H9 (cell line): ENCODE measurements at regions not wholly inside any gene's neighbourhood (a gene's known extent, or its start where the extent isn't known, plus 50 kb on each side); places are given as distances from the start of the nearest gene placed in this dataset.

ENCODE experiments used
- DNase-seq: peaks from one replicate; pipeline ENCODE4 v3.0.0-alpha.2; 2017
- H2AFZ ChIP-seq: one replicate; pipeline ENCODE4 v1.6.1; 2013; ENCODE audit warnings: mild to moderate bottlenecking, low read length, control low read depth, moderate library complexity
- H2AK5ac ChIP-seq: 2 replicates; pipeline ENCODE4 v1.6.1; 2013; ENCODE audit warnings: low read length, control low read depth, mixed read lengths; ENCODE audit not compliant: insufficient read length
- H2BK120ac ChIP-seq: one replicate; pipeline ENCODE4 v1.6.1; 2013; ENCODE audit warnings: low read depth, mild to moderate bottlenecking, low read length, control low read depth, inconsistent platforms; ENCODE audit not compliant: poor library complexity, severe bottlenecking
- H2BK12ac ChIP-seq: 2 replicates; pipeline ENCODE4 v1.6.1; 2013; ENCODE audit warnings: low read length, control low read depth, mixed read lengths, low read depth; ENCODE audit not compliant: insufficient read length
- H2BK15ac ChIP-seq: 2 replicates; pipeline ENCODE4 v1.6.1; 2013; ENCODE audit warnings: low read depth, low read length, control low read depth
- H2BK20ac ChIP-seq: one replicate; pipeline ENCODE4 v1.6.1; 2013; ENCODE audit warnings: low read depth, mild to moderate bottlenecking, low read length, control low read depth, inconsistent platforms; ENCODE audit not compliant: poor library complexity, severe bottlenecking
- H2BK5ac ChIP-seq: 2 replicates; pipeline ENCODE4 v1.6.1; 2013; ENCODE audit warnings: low read length, control low read depth, mixed read lengths; ENCODE audit not compliant: insufficient read length
- H3K14ac ChIP-seq: 2 replicates; pipeline ENCODE4 v1.6.1; 2013; ENCODE audit warnings: low read length, control low read depth; ENCODE audit not compliant: insufficient read depth
- H3K18ac ChIP-seq: 2 replicates; pipeline ENCODE4 v1.6.1; 2013; ENCODE audit warnings: low read depth, mild to moderate bottlenecking, mixed read lengths, low read length, control low read depth; ENCODE audit not compliant: insufficient read length
- H3K23ac ChIP-seq: 2 replicates; pipeline ENCODE4 v1.6.1; 2013; ENCODE audit warnings: low read length, control low read depth, mixed read lengths, low read depth; ENCODE audit not compliant: insufficient read length
- H3K23me2 ChIP-seq: 2 replicates; pipeline ENCODE4 v1.6.1; 2013; ENCODE audit warnings: low read depth, mild to moderate bottlenecking, mixed read lengths, low read length, control low read depth; ENCODE audit not compliant: insufficient read length, poor library complexity, severe bottlenecking
- H3K27ac ChIP-seq: 2 replicates; pipeline ENCODE4 v1.5.1; 2013; ENCODE audit warnings: low read length, control low read depth, mixed read lengths, low read depth; ENCODE audit not compliant: insufficient read length
- H3K27me3 ChIP-seq: 2 replicates; pipeline ENCODE4 v1.6.1; 2013; ENCODE audit warnings: low read length, control low read depth, inconsistent platforms; ENCODE audit not compliant: insufficient read depth
- H3K4ac ChIP-seq: 2 replicates; pipeline ENCODE4 v1.6.1; 2013; ENCODE audit warnings: low read depth, mild to moderate bottlenecking, control low read depth, inconsistent platforms, low read length, moderate library complexity
- H3K4me1 ChIP-seq: 2 replicates; pipeline ENCODE4 v1.6.1; 2013; ENCODE audit warnings: low read length, control low read depth, inconsistent platforms; ENCODE audit not compliant: insufficient read depth
- H3K4me2 ChIP-seq: 2 replicates; pipeline ENCODE4 v1.6.1; 2013; ENCODE audit warnings: low read length, control low read depth, mixed read lengths; ENCODE audit not compliant: insufficient read length, insufficient read depth
- H3K56ac ChIP-seq: 2 replicates; pipeline ENCODE4 v1.6.1; 2013; ENCODE audit warnings: low read depth, mild to moderate bottlenecking, mixed read lengths, low read length, control low read depth; ENCODE audit not compliant: insufficient read length
- H3K79me1 ChIP-seq: 2 replicates; pipeline ENCODE4 v1.6.1; 2013; ENCODE audit warnings: low read depth, mild to moderate bottlenecking, moderate library complexity, low read length, control low read depth, inconsistent platforms; ENCODE audit not compliant: insufficient read depth, poor library complexity, severe bottlenecking
- H3K79me2 ChIP-seq: 2 replicates; pipeline ENCODE4 v1.6.1; 2013; ENCODE audit warnings: low read length, control low read depth, inconsistent platforms; ENCODE audit not compliant: insufficient read depth
- H3K9ac ChIP-seq: 2 replicates; pipeline ENCODE4 v1.6.1; 2013; ENCODE audit warnings: low read length, control low read depth, mixed read lengths; ENCODE audit not compliant: insufficient read length; ENCODE audit errors: extremely low read depth
- H3K9me3 ChIP-seq: one replicate; pipeline ENCODE4 v1.6.1; 2013; ENCODE audit warnings: low read depth, low read length, inconsistent platforms; ENCODE audit not compliant: control insufficient read depth
- H3T11ph ChIP-seq: one replicate; pipeline ENCODE4 v1.6.1; 2013; ENCODE audit warnings: mild to moderate bottlenecking, low read length, control low read depth, inconsistent platforms
- H4K20me1 ChIP-seq: one replicate; pipeline ENCODE4 v1.6.1; 2013; ENCODE audit not compliant: control insufficient read depth, insufficient read length, insufficient read depth
- H4K5ac ChIP-seq: 2 replicates; pipeline ENCODE4 v1.6.1; 2013; ENCODE audit warnings: low read depth, mild to moderate bottlenecking, mixed read lengths, low read length, control low read depth; ENCODE audit not compliant: insufficient read length
- H4K8ac ChIP-seq: replicated peaks from 2 replicates; pipeline ENCODE4 v1.6.1; 2013; ENCODE audit warnings: low read length, control low read depth, mixed read lengths, low read depth; ENCODE audit not compliant: insufficient read length
- H4K91ac ChIP-seq: 2 replicates; pipeline ENCODE4 v1.6.1; 2013; ENCODE audit warnings: low read depth, mild to moderate bottlenecking, moderate library complexity, mixed read lengths, low read length, control low read depth; ENCODE audit not compliant: insufficient read length
- H3K27ac Mint-ChIP-seq, 3 experiments: 2 replicates in 2 of 3; 3 replicates in 1 of 3; pipeline ENCODE4 v1.8.0; 2020 to 2021; ENCODE audit warnings: mixed read lengths in 3 of 3, mild to moderate bottlenecking in 1 of 3, moderate library complexity in 1 of 3
- H3K27me3 Mint-ChIP-seq: 2 replicates; pipeline ENCODE4 v1.8.0; 2021; ENCODE audit warnings: low read depth, mild to moderate bottlenecking, moderate library complexity, mixed read lengths
- H3K36me3 Mint-ChIP-seq, 3 experiments: 2 replicates in 2 of 3; 3 replicates in 1 of 3; pipeline ENCODE4 v1.8.0; 2020 to 2021; ENCODE audit warnings: low read depth in 3 of 3, mixed read lengths in 3 of 3; ENCODE audit not compliant: insufficient read depth in 1 of 3
- H3K4me1 Mint-ChIP-seq, 2 experiments: 2 replicates each; pipeline ENCODE4 v1.8.0; 2020; ENCODE audit warnings: mixed read lengths in 2 of 2
- H3K4me3 Mint-ChIP-seq, 2 experiments: 2 replicates in 1 of 2; 3 replicates in 1 of 2; pipeline ENCODE4 v1.8.0; 2020 to 2021; ENCODE audit warnings: mild to moderate bottlenecking in 2 of 2, mixed read lengths in 2 of 2, moderate library complexity in 1 of 2
- H3K9me3 Mint-ChIP-seq, 2 experiments: 2 replicates in 1 of 2; 3 replicates in 1 of 2; pipeline ENCODE4 v1.8.0; 2020; ENCODE audit warnings: mild to moderate bottlenecking in 2 of 2, mixed read lengths in 2 of 2, moderate library complexity in 1 of 2
- CTCF ChIP-seq: fragments of 200-600 bp; sonication (generic); conservative IDR thresholded peaks from 3 replicates; pipeline ENCODE4 v1.8.0; 2021; ENCODE audit warnings: antibody characterized with exemption, mild to moderate bottlenecking
- WGBS: extraction: QIAGEN DNeasy Blood & Tissue Kit; methylation state at CpG from one replicate; pipeline ENCODE4 v1.1.7; 2013; ENCODE audit warnings: missing lambda C conversion rate, low lambda C conversion rate, mixed read lengths; ENCODE audit not compliant: insufficient read length; ENCODE audit errors: extremely low coverage; 5-methylcytosine and 5-hydroxymethylcytosine counted together

GRCh38 chr1:168833362-168833761 is 104.4 kb upstream of the DPT start:
- Histone ChIP-seq H3K23me2 (no peaks in the 10 kb centered on the region), H2BK5ac (no peak overlapping the region), H4K91ac (no peak overlapping the region), H3K27ac (no peak overlapping the region), H4K20me1 (no peaks in the 10 kb centered on the region), H3K18ac (no peak overlapping the region), H3K14ac (no peak overlapping the region), H3K79me2 (no peaks in the 10 kb centered on the region), H3T11ph (no peak overlapping the region), H4K5ac (no peak overlapping the region), H2BK15ac (no peak overlapping the region), H3K27me3 (no peaks in the 10 kb centered on the region), H3K4ac (no peak overlapping the region), H2AK5ac (no peak overlapping the region), H3K4me1 (no peaks in the 10 kb centered on the region), H3K79me1 (no peaks in the 10 kb centered on the region), H4K8ac (no peak overlapping the region), H3K9me3 (no peaks in the 10 kb centered on the region), H2AFZ (no peak overlapping the region), H3K56ac (no peak overlapping the region), H3K9ac (no peak overlapping the region), H2BK20ac (no peak overlapping the region), H2BK120ac (no peak overlapping the region), H3K23ac (no peak overlapping the region), H2BK12ac (no peak overlapping the region), H3K4me2 (no peak overlapping the region)
- no peak overlapping the region for H3K27ac Mint-ChIP-seq
- no CpG with 5 or more reads among the region's 1 CpG for WGBS
- H3K4me3 Mint-ChIP-seq: no peak overlapping the region
- peaks cover 18 to 32% of the 10 kb centered on the region in 2 experiments for H3K4me1 Mint-ChIP-seq
- H3K9me3 Mint-ChIP-seq: peaks cover 17% of the 10 kb centered on the region in 2 experiments
- H3K27me3 Mint-ChIP-seq: no peaks in the 10 kb centered on the region
- TF ChIP-seq CTCF: no peak
- H3K36me3 Mint-ChIP-seq: peaks cover 0 to 8% (median 5%) of the 10 kb centered on the region in 3 experiments; a peak in 3 of 7 replicates
- no peak for DNase-seq
